GM21515 (cell line): ENCODE measurements at regions not wholly inside any gene's neighbourhood (a gene's known extent, or its start where the extent isn't known, plus 50 kb on each side); places are given as distances from the start of the nearest gene placed in this dataset.
"Not testable (repeated sequence)": the region's sequence is repeated elsewhere in the genome, so short reads cannot be mapped to it uniquely, and the experiment has no call there.

Experiments used
- ATAC-seq: cut with Tn5 transposase; IDR thresholded peaks from one replicate; pipeline ENCODE4 v1.9.1; 2021; ENCODE audit not compliant: unreplicated experiment

DNA sequence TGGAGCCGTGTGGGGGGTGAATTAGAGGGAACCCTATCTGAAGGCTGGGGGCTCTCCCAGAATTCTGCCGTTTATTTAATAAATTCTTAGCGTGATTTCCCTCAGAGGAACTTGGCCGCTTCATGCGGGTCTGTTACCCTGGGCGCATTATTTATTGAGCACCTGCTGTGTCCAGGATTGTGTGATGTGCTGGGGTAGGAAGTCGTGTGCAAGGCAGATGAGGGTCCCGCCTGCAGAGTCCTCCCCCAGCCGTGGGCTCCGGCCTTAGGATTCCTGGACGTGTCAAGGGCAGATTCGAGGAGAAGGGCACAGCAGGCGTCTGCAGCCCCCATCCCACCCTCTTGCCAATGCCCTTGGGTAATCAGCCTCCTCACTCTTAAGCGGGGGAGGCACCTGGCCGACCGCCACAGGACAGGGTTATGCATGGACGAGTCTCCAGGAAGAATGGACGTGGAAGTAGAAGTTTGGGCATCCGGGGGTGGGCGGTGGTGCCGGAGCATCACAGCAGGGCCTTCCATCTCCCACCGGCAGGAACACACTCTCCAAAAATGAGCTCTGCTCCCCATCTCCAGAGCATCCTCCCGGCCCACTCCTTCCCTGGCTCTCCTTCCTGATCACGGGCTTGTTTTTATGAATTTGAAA lies 233.3 kb upstream of the C1orf174 start:
- ATAC-seq, result no peak

DNA sequence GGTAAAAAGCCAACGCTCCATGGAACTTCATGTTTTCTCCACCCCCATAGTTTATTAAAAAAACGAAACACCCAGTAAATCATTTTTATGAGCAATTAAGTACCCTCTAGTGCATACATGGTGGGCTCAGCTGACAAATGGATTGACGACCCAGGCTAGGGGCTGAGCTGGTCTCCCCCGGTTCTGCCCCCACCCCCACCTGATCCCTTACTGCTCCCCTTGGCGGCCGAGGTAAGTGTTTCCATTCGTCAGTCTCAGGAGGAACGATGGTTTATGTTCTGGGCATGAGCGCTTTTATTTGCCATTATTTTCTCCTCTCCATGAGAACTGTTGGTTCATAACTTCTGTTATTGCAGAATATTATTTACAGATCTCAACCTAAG lies 233.9 kb upstream of the C1orf174 start:
- no peak for ATAC-seq

GRCh38 chr1:4135853-4136252 lies 235.8 kb upstream of the C1orf174 start:
- ATAC-seq, result not testable (repeated sequence)

DNA sequence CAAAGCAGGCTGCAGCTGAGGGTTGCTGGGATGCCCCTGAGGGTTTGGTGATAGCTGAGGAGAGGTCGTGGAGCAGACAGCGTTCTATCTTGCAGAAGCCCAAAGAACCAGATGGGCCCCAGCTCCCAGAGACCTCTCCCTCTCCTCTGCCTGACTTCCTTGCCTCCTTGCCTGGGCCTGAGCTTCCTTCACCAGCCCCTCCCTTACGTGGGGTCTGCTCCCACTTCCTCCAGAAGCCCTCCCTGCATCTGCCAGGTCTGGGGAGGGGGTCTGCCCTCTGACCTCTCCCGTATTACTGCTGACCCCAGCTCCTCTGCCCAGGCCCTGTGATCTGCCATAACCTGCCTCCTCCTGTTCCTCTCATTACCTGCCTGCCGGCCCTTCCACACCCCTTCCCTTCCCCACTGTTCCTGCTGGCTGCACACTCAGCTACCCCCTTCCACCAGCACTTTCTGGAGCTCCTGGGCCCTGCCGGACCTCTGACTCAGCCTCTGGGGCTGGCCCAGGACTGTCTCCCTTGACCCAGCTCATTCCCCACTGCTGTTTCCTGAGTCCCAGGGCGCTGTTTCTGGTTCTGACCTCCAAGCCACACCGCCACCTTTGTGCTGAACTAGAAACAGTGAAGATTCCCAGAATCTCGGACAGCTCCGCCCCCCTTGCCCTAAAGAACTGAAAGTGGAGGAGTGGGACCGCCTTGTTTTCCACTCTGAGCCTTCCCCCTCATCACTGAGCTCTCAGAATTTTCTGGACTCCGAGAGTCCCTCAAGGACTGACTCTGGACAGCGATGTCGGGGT lies 237.7 kb upstream of the C1orf174 start:
- no peak for ATAC-seq

DNA sequence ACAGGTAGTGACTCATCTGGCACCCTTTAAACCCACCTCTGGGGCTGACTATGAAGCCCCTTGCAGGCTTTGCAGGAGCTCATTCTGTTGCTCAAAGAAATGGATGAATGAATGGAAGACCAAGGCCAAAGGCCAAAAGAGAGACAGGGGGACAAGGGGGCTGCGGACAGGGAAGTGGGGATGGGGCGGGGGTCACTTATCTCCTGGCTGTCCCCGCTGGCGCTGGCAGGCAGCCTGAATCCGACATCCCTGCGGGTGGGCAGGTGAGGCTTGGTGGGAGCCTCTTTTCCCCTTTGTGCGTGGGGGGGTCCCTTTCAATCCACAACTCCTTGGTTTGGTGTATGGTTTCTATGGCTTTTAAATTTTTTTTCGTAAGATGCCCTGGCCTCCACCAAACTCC lies 239.6 kb upstream of the C1orf174 start:
- no peak for ATAC-seq

- ATAC-seq, result no peak
These were observed 240.2 kb upstream of the C1orf174 start for GRCh38 chr1:4140241-4140640.

- ATAC-seq, result no peak
These were observed 240.7 kb upstream of the C1orf174 start for GRCh38 chr1:4140821-4141220.

GRCh38 chr1:4144349-4144971 lies 244.4 kb upstream of the C1orf174 start:
- no peak for ATAC-seq

DNA sequence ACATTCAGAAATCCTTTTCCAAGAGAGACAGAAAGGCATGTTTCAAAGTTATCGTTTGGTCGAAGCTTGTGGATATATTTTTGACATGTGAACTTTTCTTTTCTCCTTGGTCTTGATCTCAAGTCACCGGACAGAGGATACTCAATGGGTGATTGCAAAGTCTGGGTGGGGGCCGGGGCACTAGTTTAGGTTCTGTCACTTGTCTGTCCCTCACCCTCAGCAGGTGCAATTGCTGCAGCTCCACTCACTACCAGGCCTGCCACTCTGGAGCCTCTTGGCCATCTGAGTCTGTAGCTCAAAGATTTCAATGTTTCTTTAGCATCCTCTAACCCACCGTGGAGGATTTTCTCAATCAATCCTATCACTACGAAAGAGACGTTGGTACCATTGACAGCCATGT lies 246.0 kb upstream of the C1orf174 start:
- no peak for ATAC-seq

- no peak for ATAC-seq
These were observed 246.5 kb upstream of the C1orf174 start for GRCh38 chr1:4146614-4147013.

DNA sequence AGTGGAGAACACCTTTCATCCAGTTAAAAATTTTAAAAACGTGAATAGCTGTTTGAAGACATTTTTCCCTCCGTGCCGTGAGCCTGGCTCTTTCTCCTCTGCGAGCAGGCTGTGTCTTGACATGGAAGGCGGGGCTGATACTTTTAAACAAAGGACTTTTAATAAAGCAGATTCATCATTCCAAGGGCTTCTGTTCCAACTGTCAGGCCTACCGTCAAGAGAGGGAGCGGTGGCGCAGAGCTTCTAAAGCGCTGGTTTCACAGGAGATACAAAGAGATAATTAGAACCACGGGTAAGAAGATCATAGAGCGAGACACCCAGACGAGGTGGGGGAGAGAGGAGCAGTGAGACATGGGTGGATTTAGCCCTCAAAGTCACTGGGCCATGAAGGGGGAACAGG lies 247.4 kb upstream of the C1orf174 start:
- no peak for ATAC-seq

DNA sequence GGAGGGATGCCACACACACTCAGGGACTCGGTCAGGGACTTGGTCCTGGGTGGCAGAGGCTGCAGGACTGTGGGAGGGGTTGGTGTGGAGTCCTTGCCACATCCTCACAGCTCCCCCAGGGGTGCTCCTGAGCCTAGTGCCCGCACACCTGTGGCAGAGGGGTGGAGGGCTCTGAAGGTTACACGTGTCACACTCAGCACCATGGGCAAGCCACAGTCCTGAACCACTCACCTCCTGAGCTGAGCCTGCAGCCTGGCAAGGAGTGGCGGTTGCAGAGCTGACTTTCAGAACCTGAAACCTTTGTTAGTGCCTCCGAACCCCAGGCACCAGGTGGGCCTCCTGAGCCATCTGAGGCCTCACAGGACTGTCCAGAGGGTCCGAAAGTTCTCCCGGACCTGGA lies 249.2 kb upstream of the C1orf174 start:
- no peak for ATAC-seq

GRCh38 chr1:4149831-4150230 lies 249.8 kb upstream of the C1orf174 start:
- no peak for ATAC-seq

DNA sequence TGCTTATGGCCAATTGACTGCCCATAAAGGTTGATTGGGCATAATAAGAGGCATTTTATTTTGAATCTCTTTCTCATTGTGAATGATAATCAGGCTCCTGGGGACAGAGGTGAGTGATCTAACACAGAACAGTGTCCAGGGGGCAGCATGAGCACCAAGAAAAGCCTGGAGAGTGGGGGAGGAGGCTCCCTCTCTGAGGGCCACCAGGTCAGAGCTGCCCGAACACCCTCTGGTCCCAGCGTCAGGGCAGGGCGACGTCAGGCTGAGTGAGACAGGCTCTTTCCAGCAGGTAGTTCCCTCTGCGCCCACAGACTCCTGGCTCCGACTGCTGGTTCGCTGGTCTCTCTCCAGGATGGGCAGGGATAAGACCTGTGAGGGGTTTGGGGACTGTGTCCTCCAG lies 250.2 kb upstream of the C1orf174 start:
- no peak for ATAC-seq

DNA sequence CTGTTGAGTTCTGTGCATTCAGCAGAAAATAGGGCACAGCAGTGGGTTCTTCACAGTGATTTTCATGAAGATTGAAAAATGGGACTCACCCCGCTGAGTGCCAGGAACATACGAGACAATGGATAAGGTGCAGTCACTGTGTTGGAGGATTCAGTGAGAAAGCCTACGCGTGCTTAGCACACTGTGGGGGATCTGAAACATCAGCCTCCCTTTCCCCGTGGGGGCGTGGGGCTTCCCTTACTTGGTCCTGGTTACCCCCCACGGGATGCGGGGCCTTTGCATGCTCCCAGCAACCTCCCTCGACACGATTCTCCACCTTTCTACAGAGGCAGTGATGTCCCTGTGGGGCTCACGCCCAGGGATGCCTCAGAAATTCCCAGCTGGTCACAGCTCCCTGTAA lies 252.2 kb upstream of the C1orf174 start:
- ATAC-seq, result no peak

DNA sequence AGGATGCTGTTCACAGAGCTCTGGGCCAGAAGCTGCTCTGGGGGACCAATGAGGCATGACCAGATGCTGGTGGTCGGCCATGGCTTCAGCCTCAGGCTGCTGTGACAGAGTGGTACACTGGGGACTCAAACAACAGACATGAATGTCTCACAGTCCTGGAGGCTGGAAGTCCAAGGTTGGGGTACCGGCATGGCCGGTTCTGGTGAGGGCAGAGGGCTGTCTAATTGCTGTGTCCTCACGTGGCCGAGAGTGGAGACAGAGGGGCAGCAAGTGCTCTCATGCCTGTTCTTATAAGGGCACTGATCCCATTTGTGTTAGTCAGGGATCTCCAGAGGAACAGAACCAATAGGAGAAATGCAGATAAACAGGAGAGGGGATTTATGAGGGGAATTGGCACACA lies 253.5 kb upstream of the C1orf174 start:
- ATAC-seq, result no peak

DNA sequence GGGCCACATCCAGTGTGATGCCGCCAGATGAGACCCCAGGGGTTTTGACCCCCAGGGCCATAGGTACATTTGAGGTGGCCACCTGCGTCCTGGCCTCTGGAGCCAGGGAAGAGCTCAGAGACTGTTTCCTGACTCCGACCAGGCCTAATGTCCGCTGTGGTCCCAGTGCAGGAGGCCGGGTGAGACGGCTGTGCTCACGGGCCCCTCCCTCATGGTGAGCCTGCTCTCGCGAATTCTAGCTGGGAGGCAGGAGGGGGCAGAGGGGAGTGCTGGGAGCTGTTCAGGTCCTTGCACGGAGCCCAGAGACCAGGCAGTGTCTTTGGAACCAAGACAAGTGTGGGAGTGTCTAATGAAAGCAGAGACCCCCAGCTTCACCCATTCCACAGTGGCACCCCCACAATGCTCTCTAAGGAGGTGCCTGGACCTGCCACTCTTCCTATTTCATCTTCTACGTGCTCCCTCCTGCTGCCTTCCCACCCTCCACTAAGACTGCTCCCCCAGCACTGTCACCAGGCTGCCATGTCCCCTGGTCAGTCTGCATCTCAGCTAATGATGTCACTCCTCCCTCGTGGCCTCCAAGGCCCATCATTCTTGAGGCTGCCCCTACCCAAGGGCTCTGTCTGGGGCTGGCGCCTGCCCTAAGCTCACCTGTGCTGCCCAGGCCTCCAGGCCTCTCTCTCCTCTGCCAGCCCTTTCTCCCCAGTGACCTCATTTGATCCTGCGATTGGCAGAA lies 256.3 kb upstream of the C1orf174 start:
- ATAC-seq, result no peak

DNA sequence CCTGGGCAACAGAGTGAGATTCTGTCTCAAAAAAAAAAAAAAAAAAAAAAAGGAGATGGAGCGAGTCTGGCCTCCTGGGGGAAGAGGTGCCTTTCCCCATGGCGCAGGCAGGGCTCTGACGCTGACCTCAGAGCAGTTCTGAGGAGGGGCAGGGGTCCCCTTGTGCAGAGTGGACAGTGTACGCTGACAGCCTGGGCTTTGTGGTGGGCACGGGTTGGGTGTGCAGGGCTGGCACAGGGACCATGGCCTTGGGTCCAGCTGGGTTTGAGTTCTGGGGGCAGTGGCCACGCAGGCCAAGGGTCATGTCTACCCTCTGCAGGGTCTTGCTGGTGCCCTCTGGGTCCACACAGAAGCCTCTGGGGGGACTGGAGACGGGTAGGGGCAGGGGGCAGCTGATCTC lies 260.1 kb upstream of the C1orf174 start:
- ATAC-seq, result no peak

DNA sequence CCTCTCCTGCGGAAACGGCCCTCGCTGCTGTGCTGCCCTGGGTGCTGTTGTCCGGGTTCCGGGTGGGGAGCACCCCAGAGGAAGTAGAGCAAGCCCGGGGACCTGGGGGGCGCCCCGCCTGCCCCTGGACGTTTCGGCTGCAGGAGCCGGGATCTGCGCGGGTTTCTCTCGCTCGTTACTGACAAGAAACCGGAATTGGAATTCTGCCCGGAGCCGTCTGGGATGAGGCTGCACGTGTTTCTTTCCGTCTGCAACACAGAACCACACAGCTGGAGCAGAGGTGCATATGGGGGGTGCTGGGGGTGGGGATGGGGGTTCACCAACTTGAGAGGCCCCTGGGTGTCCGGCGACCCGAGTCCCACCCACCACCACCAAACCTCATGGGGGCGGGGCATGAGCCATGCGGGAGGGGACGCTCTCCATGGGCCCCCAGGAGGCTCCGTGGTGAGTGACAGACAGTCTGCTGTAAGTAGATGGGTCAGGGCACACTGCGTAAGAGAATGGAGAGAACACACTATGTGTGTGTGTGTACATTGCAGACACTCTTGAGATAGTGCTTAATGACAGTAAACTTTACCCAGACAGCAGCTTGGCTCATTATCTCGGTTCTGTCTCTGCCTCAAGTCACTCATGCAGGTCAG lies 261.4 kb upstream of the C1orf174 start:
- ATAC-seq, result no peak

DNA sequence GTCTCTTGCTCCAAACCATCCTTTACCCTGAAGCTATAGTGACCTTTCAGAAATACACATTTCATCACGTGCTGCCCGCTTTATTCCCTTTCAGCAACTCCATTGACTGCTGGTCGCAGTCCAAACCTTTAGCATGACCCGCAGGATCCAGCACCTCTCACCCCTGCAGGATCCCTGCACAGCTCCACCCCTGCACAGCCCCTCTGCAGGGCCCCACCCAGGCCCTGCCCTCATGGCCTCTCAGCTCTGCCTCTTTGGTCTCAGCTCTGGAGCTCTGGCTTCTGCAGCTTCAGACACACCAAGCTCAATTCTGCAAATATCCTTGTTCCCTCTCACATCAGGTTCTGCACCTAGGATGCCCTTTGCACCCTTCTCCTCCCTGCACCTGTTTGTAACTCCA lies 264.9 kb upstream of the C1orf174 start:
- no peak for ATAC-seq

DNA sequence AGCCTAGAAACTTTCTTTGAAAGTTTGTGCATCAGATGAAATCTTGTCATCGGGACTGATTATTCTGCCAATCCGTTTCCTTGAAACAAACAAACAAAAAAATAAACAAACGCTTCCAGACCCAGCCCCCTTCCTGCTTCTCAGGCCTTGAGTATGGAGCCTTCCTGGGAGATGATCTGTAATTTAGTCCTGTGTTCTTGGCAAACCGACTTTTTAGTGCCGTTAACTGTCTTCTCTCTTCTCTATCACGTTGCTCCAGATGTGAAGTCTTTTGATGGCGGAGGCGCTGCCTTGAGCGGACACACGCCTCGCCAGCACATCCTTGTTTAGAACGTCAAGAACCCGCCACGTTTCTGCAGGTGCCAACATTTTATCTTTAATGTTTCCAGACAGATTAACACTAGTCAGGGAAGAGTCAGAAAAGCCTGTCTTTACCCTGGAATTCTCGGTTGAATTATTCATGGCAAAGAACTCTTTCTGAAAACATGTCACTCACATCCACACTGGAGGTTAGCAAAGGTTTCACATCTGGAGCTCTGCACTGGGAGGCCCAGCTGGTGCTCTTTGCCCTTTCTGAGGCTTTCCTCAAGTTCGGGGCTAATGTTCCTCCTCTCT lies 265.7 kb upstream of the C1orf174 start:
- ATAC-seq, result no peak
